ENCODE measurements at regions not wholly inside any gene's neighbourhood (a gene's known extent, or its start where the extent isn't known, plus 50 kb on each side); places are given as distances from the start of the nearest gene placed in this dataset.

DNA sequence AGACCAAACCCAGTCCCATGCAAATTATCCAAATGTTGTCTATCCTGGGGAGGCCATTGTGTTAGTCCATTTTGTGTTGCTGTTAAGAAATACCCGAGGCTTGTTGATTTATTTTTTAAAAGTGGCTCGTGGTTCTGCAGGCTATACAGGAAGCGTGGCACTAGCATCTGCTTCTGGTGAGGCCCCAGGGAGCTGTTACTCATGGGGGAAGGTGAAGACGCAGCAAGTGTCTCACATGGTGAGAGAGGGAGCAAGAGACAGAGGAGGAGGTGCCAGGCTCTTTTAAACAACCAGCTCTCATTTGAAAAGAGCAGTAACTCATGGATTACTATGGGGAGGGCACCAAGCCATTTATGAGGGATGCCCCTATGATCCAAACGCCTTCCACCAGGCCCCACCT lies 80.3 kb upstream of the ARL4C start:
- H3K36me3 ChIP-seq (ENCODE audit: control insufficient read depth in 2 of 2, insufficient read depth in 2 of 2, low read length in 2 of 2), result no peaks in the 10 kb centered on the region
- no peaks in the 10 kb centered on the region for H3K4me1 ChIP-seq (ENCODE audit: control insufficient read depth in 2 of 2, insufficient read depth in 2 of 2, low read length in 2 of 2)
- no peak overlapping the region for H3K4me3 ChIP-seq (ENCODE audit: low read length in 2 of 2)
- H3K27me3 ChIP-seq (ENCODE audit: control insufficient read depth in 2 of 2, insufficient read depth in 2 of 2, low read length in 2 of 2), result no peaks in the 10 kb centered on the region
- no peak overlapping the region for H3K27ac ChIP-seq (ENCODE audit: low read depth in 2 of 2, low read length in 2 of 2)
- no peak overlapping the region for H3K9ac ChIP-seq (ENCODE audit: low read depth in 1 of 2, low read length in 2 of 2)
- no peaks in the 10 kb centered on the region for H3K9me3 ChIP-seq (ENCODE audit: control insufficient read depth in 2 of 2, low read length in 2 of 2)

DNA sequence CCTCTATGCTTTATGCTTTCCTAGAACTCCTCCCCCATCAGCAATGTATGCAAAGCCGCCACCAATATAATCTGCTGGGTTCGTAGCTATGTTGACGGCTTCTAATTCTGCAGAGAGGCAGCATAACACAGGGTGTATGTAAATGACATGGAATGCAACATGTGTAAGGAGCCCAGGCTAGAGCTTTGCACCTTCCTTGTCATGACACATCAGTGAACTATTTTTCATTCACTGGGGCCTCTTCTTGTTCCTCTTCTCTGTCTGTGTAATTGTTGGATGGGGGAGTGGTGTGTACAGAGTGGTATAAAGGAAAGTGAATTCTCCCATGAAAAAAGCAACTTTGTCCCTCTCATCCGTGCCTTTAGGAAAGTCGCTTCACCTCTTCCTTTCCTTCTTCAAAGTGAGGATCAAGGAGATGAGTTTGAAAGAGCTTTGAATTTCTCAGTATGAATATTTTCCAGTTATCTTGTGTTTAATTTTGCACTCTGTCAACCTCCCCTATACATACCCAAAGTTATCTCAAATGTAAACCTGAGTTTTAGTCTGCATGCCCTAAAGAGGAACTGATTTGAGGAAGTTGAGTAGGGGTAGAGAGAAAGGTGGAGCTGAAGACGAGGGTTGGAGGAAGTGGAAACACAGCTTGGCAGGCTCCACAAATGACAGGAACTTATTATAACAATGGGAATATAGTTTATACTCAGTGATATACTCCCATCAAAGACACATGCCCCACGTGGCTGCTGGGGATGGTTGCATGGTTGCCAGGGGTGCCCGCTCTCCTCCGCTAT lies 74.9 kb upstream of the ARL4C start:
- Histone ChIP-seq H3K4me1 (ENCODE audit: control insufficient read depth in 2 of 2, insufficient read depth in 2 of 2, low read length in 2 of 2) (no peaks in the 10 kb centered on the region), H3K27ac (ENCODE audit: low read depth in 2 of 2, low read length in 2 of 2) (no peak overlapping the region), H3K27me3 (ENCODE audit: control insufficient read depth in 2 of 2, insufficient read depth in 2 of 2, low read length in 2 of 2) (no peaks in the 10 kb centered on the region), H3K36me3 (ENCODE audit: control insufficient read depth in 2 of 2, insufficient read depth in 2 of 2, low read length in 2 of 2) (no peaks in the 10 kb centered on the region), H3K4me3 (ENCODE audit: low read length in 2 of 2) (no peak overlapping the region), H3K9me3 (ENCODE audit: control insufficient read depth in 2 of 2, low read length in 2 of 2) (no peaks in the 10 kb centered on the region), H3K9ac (ENCODE audit: low read depth in 1 of 2, low read length in 2 of 2) (no peak overlapping the region)

DNA sequence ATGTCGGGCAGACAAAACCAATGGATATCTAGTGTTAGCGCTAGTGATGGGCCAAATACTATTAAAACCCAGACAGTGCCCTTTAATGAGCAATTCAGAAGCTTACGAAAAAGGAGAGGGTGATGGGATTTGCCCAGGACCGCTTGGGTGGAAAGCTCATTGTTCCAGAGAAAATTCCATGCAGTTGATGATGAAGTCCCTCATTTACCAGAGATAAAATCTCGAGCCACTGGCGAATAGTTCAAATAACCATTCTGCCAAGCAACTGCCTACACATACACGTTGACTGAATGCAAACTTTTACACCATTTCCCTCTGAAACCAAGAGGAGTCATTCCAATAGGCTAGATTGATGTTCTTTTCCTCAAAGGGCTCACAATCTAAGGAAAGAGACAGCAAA lies 73.6 kb upstream of the ARL4C start:
- H3K9me3 ChIP-seq (ENCODE audit: control insufficient read depth in 2 of 2, low read length in 2 of 2), result no peaks in the 10 kb centered on the region
- H3K27me3 ChIP-seq (ENCODE audit: control insufficient read depth in 2 of 2, insufficient read depth in 2 of 2, low read length in 2 of 2), result no peaks in the 10 kb centered on the region
- no peak overlapping the region for H3K4me3 ChIP-seq (ENCODE audit: low read length in 2 of 2)
- no peak overlapping the region for H3K9ac ChIP-seq (ENCODE audit: low read depth in 1 of 2, low read length in 2 of 2)
- no peak overlapping the region for H3K27ac ChIP-seq (ENCODE audit: low read depth in 2 of 2, low read length in 2 of 2)
- H3K36me3 ChIP-seq (ENCODE audit: control insufficient read depth in 2 of 2, insufficient read depth in 2 of 2, low read length in 2 of 2), result no peaks in the 10 kb centered on the region
- no peaks in the 10 kb centered on the region for H3K4me1 ChIP-seq (ENCODE audit: control insufficient read depth in 2 of 2, insufficient read depth in 2 of 2, low read length in 2 of 2)

DNA sequence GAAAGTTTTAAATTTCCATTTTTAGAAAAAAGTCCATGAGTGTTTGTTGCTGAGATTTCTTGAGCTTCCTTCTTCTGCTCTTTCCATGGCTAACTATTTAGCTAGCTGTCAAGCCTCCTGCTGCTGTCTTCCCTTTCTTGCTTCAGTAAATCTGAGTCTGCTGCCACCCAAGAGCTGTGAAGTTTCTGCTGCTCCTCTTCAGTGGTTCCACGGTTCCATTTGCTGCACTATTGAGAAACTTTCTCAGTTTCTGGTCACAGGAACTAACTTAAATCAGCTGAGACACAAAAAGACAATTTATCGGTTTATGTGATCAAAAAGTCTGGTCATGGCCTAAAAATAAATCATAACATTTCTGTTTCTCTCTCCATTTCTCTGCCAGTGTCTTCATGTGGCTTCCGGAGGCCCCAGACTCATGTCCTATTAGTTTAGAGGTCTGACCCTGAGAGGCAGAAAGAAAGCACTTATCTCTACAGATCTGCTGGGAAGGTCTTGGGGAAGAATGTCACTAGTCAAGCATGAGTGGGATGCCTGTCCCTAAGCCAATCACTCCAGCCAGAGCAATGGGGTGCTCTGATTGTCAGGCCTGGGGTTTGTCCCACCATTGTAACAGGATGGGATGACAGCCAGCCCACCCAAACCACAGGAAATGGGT lies 73.0 kb upstream of the ARL4C start:
- Histone ChIP-seq H3K36me3 (ENCODE audit: control insufficient read depth in 2 of 2, insufficient read depth in 2 of 2, low read length in 2 of 2) (no peaks in the 10 kb centered on the region), H3K4me1 (ENCODE audit: control insufficient read depth in 2 of 2, insufficient read depth in 2 of 2, low read length in 2 of 2) (no peaks in the 10 kb centered on the region), H3K9ac (ENCODE audit: low read depth in 1 of 2, low read length in 2 of 2) (no peak overlapping the region), H3K9me3 (ENCODE audit: control insufficient read depth in 2 of 2, low read length in 2 of 2) (no peaks in the 10 kb centered on the region), H3K27me3 (ENCODE audit: control insufficient read depth in 2 of 2, insufficient read depth in 2 of 2, low read length in 2 of 2) (no peaks in the 10 kb centered on the region), H3K4me3 (ENCODE audit: low read length in 2 of 2) (no peak overlapping the region), H3K27ac (ENCODE audit: low read depth in 2 of 2, low read length in 2 of 2) (no peak overlapping the region)

DNA sequence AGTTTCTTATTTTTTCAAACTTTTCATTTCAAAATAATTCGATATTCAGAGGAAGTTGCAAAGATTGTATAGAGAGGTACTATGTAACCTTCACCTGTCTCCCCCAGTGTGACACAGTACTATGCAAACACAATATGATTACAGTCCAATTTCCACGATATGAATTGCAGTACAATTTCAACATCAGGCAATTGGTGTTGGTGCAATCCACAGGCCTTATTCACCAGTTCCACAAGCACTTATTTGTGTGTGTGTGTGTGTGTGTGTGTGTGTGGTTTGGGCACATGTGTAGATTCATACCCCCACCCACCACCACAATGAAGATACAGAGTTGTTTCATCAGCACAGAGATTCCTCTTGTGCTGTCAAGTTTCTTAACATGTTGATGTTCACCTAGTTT lies 69.7 kb upstream of the ARL4C start:
- Histone ChIP-seq H3K9ac (ENCODE audit: low read depth in 1 of 2, low read length in 2 of 2) (no peak overlapping the region), H3K27me3 (ENCODE audit: control insufficient read depth in 2 of 2, insufficient read depth in 2 of 2, low read length in 2 of 2) (no peaks in the 10 kb centered on the region), H3K4me1 (ENCODE audit: control insufficient read depth in 2 of 2, insufficient read depth in 2 of 2, low read length in 2 of 2) (no peaks in the 10 kb centered on the region), H3K9me3 (ENCODE audit: control insufficient read depth in 2 of 2, low read length in 2 of 2) (no peaks in the 10 kb centered on the region), H3K4me3 (ENCODE audit: low read length in 2 of 2) (no peak overlapping the region), H3K36me3 (ENCODE audit: control insufficient read depth in 2 of 2, insufficient read depth in 2 of 2, low read length in 2 of 2) (no peaks in the 10 kb centered on the region), H3K27ac (ENCODE audit: low read depth in 2 of 2, low read length in 2 of 2) (no peak overlapping the region)

DNA sequence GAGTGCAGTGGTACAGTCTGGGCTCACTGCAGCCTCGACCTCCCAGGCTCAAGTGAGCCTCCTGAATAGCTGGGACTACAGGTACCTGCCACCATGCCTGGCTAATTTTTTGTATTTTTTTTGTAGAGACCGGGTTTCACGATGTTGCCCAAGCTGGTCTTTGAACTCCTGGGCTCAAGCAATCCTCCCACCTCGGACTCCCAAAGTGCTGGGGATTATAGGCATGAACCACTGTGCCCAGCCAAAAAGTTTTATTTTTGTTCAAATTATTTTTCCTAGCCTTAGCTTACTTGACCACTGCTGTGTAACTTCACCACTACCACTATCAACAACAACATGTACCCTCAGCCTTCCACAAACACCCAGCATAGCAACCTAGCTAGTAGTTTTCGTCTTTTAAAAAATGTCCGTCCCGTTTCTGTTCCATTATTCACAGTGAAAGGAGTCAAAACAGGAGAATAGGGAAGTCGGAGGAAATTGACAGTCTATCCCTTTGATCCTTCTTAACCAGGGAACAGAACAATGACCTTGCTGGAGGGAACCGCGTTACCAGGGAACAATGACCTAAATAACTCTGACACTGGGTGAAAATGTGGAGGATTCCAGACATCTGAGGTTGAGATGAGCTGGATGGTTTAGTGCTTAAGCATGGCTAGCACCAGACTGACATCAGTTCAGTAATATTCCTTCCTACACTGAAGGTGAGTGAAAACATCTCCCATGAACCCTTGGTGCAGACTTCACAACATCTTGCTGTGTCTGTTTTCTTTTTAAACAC lies 69.2 kb upstream of the ARL4C start:
- no peak overlapping the region for H3K9ac ChIP-seq (ENCODE audit: low read depth in 1 of 2, low read length in 2 of 2)
- no peaks in the 10 kb centered on the region for H3K9me3 ChIP-seq (ENCODE audit: control insufficient read depth in 2 of 2, low read length in 2 of 2)
- no peaks in the 10 kb centered on the region for H3K4me1 ChIP-seq (ENCODE audit: control insufficient read depth in 2 of 2, insufficient read depth in 2 of 2, low read length in 2 of 2)
- no peak overlapping the region for H3K27ac ChIP-seq (ENCODE audit: low read depth in 2 of 2, low read length in 2 of 2)
- no peaks in the 10 kb centered on the region for H3K36me3 ChIP-seq (ENCODE audit: control insufficient read depth in 2 of 2, insufficient read depth in 2 of 2, low read length in 2 of 2)
- no peak overlapping the region for H3K4me3 ChIP-seq (ENCODE audit: low read length in 2 of 2)
- no peaks in the 10 kb centered on the region for H3K27me3 ChIP-seq (ENCODE audit: control insufficient read depth in 2 of 2, insufficient read depth in 2 of 2, low read length in 2 of 2)

DNA sequence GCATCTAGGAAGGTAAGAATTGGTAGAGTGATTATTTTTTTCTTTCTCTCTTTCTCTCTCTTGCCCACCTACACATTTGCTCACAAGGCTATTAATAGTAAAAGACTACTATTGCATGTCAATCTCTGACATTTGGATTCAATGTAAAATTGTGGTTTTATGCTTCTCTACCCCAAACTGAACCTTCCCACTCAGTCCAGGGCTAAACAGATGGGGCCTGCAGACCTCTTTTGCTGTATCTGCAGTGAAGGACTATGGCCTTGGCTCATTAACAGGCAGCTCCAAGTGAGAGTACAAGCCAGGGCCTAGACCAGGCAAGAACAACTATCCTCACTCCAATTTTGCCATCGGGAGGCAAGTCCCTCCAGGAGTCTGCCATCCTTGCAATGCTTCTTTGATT lies 68.3 kb upstream of the ARL4C start:
- H3K4me1 ChIP-seq (ENCODE audit: control insufficient read depth in 2 of 2, insufficient read depth in 2 of 2, low read length in 2 of 2), result no peaks in the 10 kb centered on the region
- H3K9me3 ChIP-seq (ENCODE audit: control insufficient read depth in 2 of 2, low read length in 2 of 2), result no peaks in the 10 kb centered on the region
- no peak overlapping the region for H3K4me3 ChIP-seq (ENCODE audit: low read length in 2 of 2)
- no peak overlapping the region for H3K27ac ChIP-seq (ENCODE audit: low read depth in 2 of 2, low read length in 2 of 2)
- H3K27me3 ChIP-seq (ENCODE audit: control insufficient read depth in 2 of 2, insufficient read depth in 2 of 2, low read length in 2 of 2), result no peaks in the 10 kb centered on the region
- H3K36me3 ChIP-seq (ENCODE audit: control insufficient read depth in 2 of 2, insufficient read depth in 2 of 2, low read length in 2 of 2), result no peaks in the 10 kb centered on the region
- H3K9ac ChIP-seq (ENCODE audit: low read depth in 1 of 2, low read length in 2 of 2), result no peak overlapping the region

DNA sequence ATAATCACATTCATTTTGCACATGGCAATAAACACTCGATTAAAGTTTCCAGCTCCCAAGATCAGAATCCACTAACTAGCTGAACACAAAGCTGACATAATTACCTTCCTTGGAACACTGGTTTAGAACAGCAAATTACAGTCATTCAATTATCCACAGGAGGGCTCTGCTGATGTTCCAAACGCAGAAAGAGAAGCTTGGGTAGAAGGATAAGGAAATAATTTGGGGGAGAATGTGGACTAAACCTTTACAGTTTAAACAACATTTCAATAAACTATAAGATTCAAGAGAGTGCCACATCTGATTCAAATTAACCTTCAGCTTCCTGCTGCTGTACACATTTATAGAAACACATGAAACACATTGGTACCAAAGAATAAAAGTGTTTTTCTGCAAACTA lies 67.8 kb upstream of the ARL4C start:
- H3K4me1 ChIP-seq (ENCODE audit: control insufficient read depth in 2 of 2, insufficient read depth in 2 of 2, low read length in 2 of 2), result no peaks in the 10 kb centered on the region
- no peaks in the 10 kb centered on the region for H3K9me3 ChIP-seq (ENCODE audit: control insufficient read depth in 2 of 2, low read length in 2 of 2)
- no peak overlapping the region for H3K4me3 ChIP-seq (ENCODE audit: low read length in 2 of 2)
- no peak overlapping the region for H3K27ac ChIP-seq (ENCODE audit: low read depth in 2 of 2, low read length in 2 of 2)
- H3K9ac ChIP-seq (ENCODE audit: low read depth in 1 of 2, low read length in 2 of 2), result no peak overlapping the region
- no peaks in the 10 kb centered on the region for H3K36me3 ChIP-seq (ENCODE audit: control insufficient read depth in 2 of 2, insufficient read depth in 2 of 2, low read length in 2 of 2)
- no peaks in the 10 kb centered on the region for H3K27me3 ChIP-seq (ENCODE audit: control insufficient read depth in 2 of 2, insufficient read depth in 2 of 2, low read length in 2 of 2)

DNA sequence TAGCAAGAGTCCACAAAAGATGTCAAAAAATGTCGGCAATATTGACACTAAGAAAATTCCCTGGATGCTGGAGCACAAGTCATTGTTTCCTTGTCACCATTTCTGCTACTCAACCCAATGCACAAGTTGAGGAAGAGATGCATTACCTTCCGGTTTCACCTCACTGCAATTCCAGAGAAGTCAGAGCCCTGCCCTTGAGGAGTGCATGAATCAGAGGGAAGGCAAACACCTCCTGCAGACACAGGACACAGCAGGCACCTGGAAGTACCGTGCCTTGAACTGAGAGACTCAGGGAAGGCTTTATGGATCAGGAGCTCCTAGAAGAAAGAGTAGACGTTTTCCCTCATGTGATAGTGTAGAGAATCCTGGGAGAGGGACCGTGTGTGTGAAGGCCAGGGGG lies 62.7 kb upstream of the ARL4C start:
- Histone ChIP-seq H3K4me1 (ENCODE audit: control insufficient read depth in 2 of 2, insufficient read depth in 2 of 2, low read length in 2 of 2) (no peaks in the 10 kb centered on the region), H3K4me3 (ENCODE audit: low read length in 2 of 2) (no peak overlapping the region), H3K27me3 (ENCODE audit: control insufficient read depth in 2 of 2, insufficient read depth in 2 of 2, low read length in 2 of 2) (no peaks in the 10 kb centered on the region), H3K9ac (ENCODE audit: low read depth in 1 of 2, low read length in 2 of 2) (no peak overlapping the region), H3K27ac (ENCODE audit: low read depth in 2 of 2, low read length in 2 of 2) (no peak overlapping the region), H3K36me3 (ENCODE audit: control insufficient read depth in 2 of 2, insufficient read depth in 2 of 2, low read length in 2 of 2) (no peaks in the 10 kb centered on the region), H3K9me3 (ENCODE audit: control insufficient read depth in 2 of 2, low read length in 2 of 2) (no peaks in the 10 kb centered on the region)

DNA sequence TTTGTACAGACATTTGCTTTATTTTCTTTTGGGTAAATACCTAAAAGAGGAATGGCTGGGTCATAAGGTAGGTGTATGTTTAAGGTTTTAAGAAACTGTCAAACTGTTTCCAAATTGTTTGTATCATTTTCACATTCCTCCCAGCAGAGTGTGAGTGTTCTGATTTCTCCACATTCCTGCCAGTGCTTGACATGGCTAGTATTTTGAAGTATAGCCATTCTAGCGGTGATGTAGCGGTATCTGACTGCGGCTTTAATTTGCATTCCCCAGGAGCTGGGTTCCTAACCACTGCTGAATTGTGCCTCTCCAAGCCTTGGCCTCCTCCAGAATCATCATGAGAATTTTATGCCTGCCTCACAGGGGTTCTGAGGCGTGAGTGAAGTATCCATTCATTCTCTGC lies 61.8 kb upstream of the ARL4C start:
- no peak overlapping the region for H3K27ac ChIP-seq (ENCODE audit: low read depth in 2 of 2, low read length in 2 of 2)
- no peaks in the 10 kb centered on the region for H3K36me3 ChIP-seq (ENCODE audit: control insufficient read depth in 2 of 2, insufficient read depth in 2 of 2, low read length in 2 of 2)
- H3K27me3 ChIP-seq (ENCODE audit: control insufficient read depth in 2 of 2, insufficient read depth in 2 of 2, low read length in 2 of 2), result no peaks in the 10 kb centered on the region
- no peak overlapping the region for H3K4me3 ChIP-seq (ENCODE audit: low read length in 2 of 2)
- no peak overlapping the region for H3K9ac ChIP-seq (ENCODE audit: low read depth in 1 of 2, low read length in 2 of 2)
- no peaks in the 10 kb centered on the region for H3K9me3 ChIP-seq (ENCODE audit: control insufficient read depth in 2 of 2, low read length in 2 of 2)
- H3K4me1 ChIP-seq (ENCODE audit: control insufficient read depth in 2 of 2, insufficient read depth in 2 of 2, low read length in 2 of 2), result no peaks in the 10 kb centered on the region
